ENCODE measurements at regions not wholly inside any gene's neighbourhood (a gene's known extent, or its start where the extent isn't known, plus 50 kb on each side); places are given as distances from the start of the nearest gene placed in this dataset.

DNA sequence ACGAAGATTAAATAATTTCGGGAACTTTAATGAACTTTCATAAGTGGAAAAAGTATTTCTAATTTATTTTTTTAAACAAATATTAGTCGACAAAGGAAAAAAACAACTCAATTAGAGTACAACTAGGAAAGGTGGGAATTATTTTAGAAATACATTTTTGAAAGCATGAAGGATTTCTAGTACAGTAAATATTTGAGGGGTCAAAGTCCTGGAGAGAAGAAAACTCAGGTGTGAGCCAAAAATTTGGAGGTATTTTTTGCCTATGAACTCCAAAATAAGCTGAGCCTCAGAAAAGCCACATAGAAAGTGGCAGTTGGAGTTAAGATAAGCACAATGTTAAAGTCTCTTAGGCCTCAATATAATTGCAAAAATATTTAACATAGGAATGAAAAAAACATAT lies 2017.3 kb downstream of the C4orf33 start:
- TF ChIP-seq, protein P1, sequence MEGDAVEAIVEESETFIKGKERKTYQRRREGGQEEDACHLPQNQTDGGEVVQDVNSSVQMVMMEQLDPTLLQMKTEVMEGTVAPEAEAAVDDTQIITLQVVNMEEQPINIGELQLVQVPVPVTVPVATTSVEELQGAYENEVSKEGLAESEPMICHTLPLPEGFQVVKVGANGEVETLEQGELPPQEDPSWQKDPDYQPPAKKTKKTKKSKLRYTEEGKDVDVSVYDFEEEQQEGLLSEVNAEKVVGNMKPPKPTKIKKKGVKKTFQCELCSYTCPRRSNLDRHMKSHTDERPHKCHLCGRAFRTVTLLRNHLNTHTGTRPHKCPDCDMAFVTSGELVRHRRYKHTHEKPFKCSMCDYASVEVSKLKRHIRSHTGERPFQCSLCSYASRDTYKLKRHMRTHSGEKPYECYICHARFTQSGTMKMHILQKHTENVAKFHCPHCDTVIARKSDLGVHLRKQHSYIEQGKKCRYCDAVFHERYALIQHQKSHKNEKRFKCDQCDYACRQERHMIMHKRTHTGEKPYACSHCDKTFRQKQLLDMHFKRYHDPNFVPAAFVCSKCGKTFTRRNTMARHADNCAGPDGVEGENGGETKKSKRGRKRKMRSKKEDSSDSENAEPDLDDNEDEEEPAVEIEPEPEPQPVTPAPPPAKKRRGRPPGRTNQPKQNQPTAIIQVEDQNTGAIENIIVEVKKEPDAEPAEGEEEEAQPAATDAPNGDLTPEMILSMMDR (conservative IDR thresholded peaks at IDR 0.05; ENCODE audit: low read depth, low read length): no peak
- no peak for TF ChIP-seq EZH2 (IDR thresholded peaks at IDR 0.05; ENCODE audit: borderline replicate concordance, low read depth, low read length, poor library complexity, severe bottlenecking)

All from A673 (cell line).